Activated naive CD8-positive, alpha-beta T cell (primary cell): ENCODE measurements at regions not wholly inside any gene's neighbourhood (a gene's known extent, or its start where the extent isn't known, plus 50 kb on each side); places are given as distances from the start of the nearest gene placed in this dataset.
"Not testable (repeated sequence)": the region's sequence is repeated elsewhere in the genome, so short reads cannot be mapped to it uniquely, and the experiment has no call there.

ENCODE experiments used
- H3K27ac Mint-ChIP-seq: one replicate; pipeline ENCODE4 v1.8.0; 2021; ENCODE audit warnings: mixed read lengths
- H3K27me3 Mint-ChIP-seq: one replicate; pipeline ENCODE4 v1.8.0; 2021; ENCODE audit warnings: mixed read lengths
- H3K36me3 Mint-ChIP-seq: one replicate; pipeline ENCODE4 v1.8.0; 2021; ENCODE audit warnings: mixed read lengths
- H3K4me1 Mint-ChIP-seq: one replicate; pipeline ENCODE4 v1.8.0; 2021; ENCODE audit warnings: low read depth, mixed read lengths
- H3K4me3 Mint-ChIP-seq: one replicate; pipeline ENCODE4 v1.8.0; 2021; ENCODE audit warnings: mild to moderate bottlenecking, mixed read lengths
- H3K9me3 Mint-ChIP-seq: one replicate; pipeline ENCODE4 v1.8.0; 2021; ENCODE audit warnings: low read depth, mixed read lengths

DNA sequence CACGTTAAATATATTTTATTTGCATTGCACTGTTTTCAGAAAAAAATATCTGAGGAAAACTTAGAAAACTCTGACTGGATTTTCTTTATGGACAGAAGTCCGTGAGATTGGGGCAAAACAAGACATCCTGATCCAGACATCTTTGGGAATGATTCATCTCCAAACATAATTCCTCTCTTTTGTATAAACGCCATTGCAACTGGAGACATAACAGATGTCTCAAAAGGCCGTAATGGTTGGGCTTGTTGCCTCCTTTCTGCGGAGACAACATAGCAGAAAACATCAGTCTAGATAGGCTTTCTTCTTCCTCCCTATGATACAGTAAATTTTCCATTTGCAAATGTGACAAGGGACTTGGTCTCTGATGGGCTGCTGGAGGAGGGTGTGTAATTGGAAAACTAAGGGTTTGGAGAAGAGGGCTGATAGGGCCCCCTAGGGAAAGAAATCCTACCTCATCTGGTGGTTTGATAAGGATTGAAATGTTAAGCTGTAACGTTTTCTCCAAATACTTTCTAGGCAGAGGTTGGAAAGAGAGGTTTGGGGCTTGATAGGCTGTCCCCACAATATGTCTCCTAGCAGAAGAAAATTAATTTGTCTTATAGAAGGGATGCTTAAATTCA lies 631.5 kb upstream of the ST8SIA4 start:
- no peaks in the 10 kb centered on the region for H3K4me1 Mint-ChIP-seq
- no peak overlapping the region for H3K4me3 Mint-ChIP-seq
- H3K36me3 Mint-ChIP-seq: no peaks in the 10 kb centered on the region
- no peak overlapping the region for H3K27ac Mint-ChIP-seq
- peaks cover 1% of the 10 kb centered on the region for H3K27me3 Mint-ChIP-seq
- H3K9me3 Mint-ChIP-seq: no peaks in the 10 kb centered on the region

DNA sequence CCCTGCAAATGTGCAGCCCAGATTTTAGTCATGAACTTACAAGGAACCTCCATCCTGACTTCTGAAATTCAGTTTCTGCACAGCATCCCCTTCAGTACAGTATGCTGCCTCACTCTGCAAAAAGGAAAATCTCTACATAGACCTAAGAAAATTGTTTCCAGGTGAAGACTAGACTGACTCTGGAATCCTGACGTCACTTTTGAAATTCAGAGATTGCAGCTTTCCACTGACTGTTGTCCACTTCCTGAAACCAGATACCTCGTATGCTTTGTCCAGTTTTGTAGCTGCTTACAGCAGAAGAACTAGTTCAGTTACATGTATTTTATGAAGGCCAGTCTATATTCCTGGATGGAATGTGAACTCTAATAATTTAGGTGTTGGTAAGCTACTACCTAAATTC lies 629.3 kb upstream of the ST8SIA4 start:
- no peaks in the 10 kb centered on the region for H3K9me3 Mint-ChIP-seq
- H3K4me1 Mint-ChIP-seq: no peaks in the 10 kb centered on the region
- no peaks in the 10 kb centered on the region for H3K36me3 Mint-ChIP-seq
- H3K27me3 Mint-ChIP-seq: peaks cover 1% of the 10 kb centered on the region
- no peak overlapping the region for H3K4me3 Mint-ChIP-seq
- no peak overlapping the region for H3K27ac Mint-ChIP-seq

DNA sequence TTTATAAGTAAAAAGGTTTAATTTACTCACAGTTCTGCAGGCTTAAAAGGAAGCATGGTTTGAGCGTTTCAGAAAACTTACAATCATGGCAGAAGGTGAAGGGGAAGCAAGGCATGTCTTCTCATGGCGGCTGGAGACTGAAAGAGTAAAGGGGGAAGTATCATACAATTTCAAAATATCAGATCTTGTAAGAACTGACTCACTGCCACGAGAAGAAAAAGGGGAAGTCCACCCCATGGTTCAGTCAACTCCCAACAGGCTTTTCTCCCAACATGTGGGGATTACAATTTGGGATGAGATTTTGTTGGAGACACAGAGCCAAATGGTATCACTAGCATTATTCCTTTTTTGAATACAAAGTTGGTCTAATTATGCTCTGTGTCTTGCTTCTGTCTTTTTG lies 627.9 kb upstream of the ST8SIA4 start:
- H3K9me3 Mint-ChIP-seq: no peaks in the 10 kb centered on the region
- no peak overlapping the region for H3K4me3 Mint-ChIP-seq
- H3K4me1 Mint-ChIP-seq: no peaks in the 10 kb centered on the region
- no peak overlapping the region for H3K27ac Mint-ChIP-seq
- H3K27me3 Mint-ChIP-seq: peaks cover 1% of the 10 kb centered on the region
- no peaks in the 10 kb centered on the region for H3K36me3 Mint-ChIP-seq

DNA sequence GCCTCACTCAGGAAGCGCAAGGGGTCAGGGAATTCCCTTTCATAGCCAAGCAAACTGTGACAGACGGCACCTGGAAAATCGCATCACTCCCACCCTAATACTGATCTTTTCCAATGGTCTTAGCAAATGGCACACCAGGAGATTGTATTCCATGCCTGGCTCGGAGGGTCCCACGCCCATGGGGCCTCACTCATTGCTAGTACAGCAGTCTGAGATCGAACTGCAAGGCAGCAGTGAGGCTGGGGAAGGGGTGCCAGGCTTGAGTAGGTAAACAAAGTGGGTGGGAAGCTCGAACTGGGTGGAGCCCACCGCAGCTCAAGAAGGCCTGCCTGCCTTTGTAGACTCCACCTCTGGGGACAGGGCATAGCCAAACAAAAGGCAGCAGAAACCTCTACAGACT lies 626.0 kb upstream of the ST8SIA4 start:
- not testable (repeated sequence) for H3K4me3 Mint-ChIP-seq, H3K9me3 Mint-ChIP-seq, H3K4me1 Mint-ChIP-seq, H3K36me3 Mint-ChIP-seq, H3K27me3 Mint-ChIP-seq, H3K27ac Mint-ChIP-seq

DNA sequence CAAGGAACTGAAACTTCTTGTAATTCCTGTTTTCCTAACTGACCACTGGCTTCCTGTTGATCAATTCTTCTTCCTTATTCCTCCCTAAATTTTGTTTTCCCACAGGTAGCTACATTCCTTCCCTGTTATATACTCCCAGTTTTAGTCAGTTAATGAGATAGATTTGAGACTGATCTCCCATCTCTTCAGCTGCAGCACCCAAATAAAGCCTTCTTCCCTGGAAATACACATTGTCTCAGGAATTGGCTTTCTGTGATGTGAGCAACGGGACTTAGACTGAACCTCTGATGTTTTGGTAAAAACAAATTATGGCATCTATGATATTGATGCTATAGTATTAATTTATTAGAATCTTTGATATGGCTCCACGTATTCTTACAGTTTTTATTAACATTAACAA lies 617.3 kb upstream of the ST8SIA4 start:
- no peaks in the 10 kb centered on the region for H3K27me3 Mint-ChIP-seq
- no peaks in the 10 kb centered on the region for H3K36me3 Mint-ChIP-seq
- no peak overlapping the region for H3K27ac Mint-ChIP-seq
- no peaks in the 10 kb centered on the region for H3K4me1 Mint-ChIP-seq
- H3K4me3 Mint-ChIP-seq: no peak overlapping the region
- H3K9me3 Mint-ChIP-seq: peaks cover 4% of the 10 kb centered on the region

DNA sequence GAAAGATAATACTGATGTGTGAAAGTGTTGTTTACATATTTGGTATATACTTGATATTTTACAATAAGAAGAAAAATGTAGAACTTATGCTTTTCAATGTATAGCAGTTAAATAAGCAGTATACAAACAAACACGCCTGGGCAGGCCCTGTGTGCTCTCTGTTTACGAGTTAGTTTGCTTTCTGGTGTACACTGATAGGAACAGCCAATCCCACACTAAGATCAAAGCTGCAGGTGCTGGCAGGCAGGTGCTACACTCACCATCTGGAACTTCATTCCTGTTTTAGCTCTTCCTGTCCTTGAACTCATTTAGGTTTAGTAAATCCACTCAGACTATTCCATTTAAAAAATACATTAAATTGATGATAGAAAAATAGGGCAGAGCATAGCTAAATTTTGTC lies 614.7 kb upstream of the ST8SIA4 start:
- H3K9me3 Mint-ChIP-seq: peaks cover 10% of the 10 kb centered on the region
- no peaks in the 10 kb centered on the region for H3K27me3 Mint-ChIP-seq
- H3K4me3 Mint-ChIP-seq: no peak overlapping the region
- no peaks in the 10 kb centered on the region for H3K36me3 Mint-ChIP-seq
- no peaks in the 10 kb centered on the region for H3K4me1 Mint-ChIP-seq
- no peak overlapping the region for H3K27ac Mint-ChIP-seq

DNA sequence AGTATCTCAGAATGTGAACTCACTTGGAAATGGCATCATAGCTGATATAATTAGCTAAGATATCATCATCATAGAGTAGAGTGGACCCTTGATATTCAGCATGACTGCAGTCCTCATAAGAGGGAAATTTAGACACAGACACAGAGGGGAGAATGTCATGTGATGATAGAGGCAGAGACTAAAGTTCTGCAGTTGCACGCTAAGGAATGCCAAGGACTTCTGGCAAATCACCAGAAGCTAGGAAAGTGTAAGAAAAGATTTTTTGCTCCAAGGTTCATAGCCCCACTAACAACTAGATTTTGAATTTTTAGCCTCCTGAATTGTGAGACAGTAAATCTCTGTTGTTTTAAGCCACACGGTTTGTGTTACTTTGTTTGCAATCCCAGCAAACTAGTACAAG lies 612.6 kb upstream of the ST8SIA4 start:
- Mint-ChIP-seq H3K27ac (no peak overlapping the region), H3K36me3 (no peaks in the 10 kb centered on the region), H3K27me3 (no peaks in the 10 kb centered on the region), H3K9me3 (peaks cover 12% of the 10 kb centered on the region), H3K4me3 (no peak overlapping the region), H3K4me1 (no peaks in the 10 kb centered on the region)

DNA sequence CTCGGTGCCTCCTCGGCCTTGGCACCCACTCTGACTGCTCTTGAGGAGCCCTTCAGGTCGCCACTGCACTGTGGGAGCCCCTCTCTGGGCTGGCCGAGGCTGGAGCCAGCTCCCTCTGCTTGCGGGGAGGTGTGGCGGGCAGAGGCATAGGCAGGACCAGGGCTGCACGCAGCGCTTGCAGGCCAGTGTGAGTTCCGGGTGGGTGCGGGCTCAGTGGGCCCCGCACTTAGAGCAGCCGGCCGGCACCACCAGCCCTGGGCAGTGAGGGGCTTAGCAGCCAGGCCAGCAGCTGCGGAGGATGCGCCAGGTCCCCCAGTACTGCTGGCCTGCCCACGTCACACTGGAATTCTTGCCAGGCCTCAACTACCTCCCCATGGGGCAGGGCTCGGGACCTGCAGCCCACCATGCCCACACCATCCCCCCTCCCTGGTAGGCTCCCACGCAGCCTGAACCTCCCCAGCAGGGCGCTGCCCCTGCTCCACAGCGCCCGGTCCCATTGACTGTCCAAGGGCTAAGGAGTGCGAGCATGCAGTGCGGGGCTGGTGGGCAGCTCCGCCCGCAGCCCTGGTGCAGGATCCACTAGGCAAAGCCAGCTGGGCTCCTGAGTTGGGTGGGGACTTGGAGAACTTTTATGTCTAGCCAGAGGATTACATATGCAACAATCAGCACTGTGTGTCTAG lies 602.9 kb upstream of the ST8SIA4 start:
- Mint-ChIP-seq H3K9me3 (peaks cover 23% of the 10 kb centered on the region), H3K36me3 (no peaks in the 10 kb centered on the region), H3K4me1 (no peaks in the 10 kb centered on the region), H3K4me3 (no peak overlapping the region), H3K27ac (no peak overlapping the region), H3K27me3 (no peaks in the 10 kb centered on the region)

DNA sequence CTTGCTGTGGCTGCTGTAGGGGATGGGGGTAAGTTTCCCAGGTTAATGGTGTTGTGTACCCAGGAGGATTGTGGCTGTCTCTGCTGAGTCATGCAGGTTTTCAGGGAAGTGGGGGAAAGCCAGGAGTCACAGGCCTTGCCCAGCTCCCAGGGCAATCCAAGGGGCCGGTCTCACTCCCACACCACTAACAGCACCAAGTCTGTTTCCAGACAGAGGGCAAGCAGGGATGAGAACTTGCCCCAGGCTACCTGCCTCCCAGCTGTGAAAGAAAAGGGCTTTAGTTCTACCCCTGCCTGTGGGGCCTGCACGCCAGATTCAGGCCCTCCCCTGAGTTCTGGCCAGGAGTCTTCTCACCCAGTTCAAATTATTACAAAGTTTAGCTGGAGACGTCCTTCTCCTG lies 579.8 kb upstream of the ST8SIA4 start:
- no peaks in the 10 kb centered on the region for H3K27me3 Mint-ChIP-seq
- H3K9me3 Mint-ChIP-seq: no peaks in the 10 kb centered on the region
- H3K36me3 Mint-ChIP-seq: no peaks in the 10 kb centered on the region
- H3K4me3 Mint-ChIP-seq: no peak overlapping the region
- H3K27ac Mint-ChIP-seq: no peak overlapping the region
- H3K4me1 Mint-ChIP-seq: no peaks in the 10 kb centered on the region

DNA sequence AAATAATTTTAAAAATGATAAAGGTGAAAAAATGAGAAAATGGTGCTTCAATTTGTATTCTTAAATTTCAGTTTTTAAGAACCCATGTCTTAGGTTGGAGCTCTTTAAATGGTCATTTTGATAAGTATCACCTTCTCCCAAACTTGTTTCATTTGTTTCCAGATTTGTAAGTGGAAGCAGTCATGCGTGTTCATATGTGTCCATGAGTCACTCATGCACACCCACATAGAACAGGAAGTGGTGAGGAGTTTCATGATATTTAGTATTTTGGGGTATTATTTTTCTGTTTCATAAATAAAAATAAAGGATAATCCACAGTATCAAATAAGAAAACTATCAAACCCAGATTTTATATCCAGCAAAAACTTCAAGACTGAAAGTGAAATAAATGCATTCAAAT lies 570.4 kb upstream of the ST8SIA4 start:
- Mint-ChIP-seq H3K4me3 (no peak overlapping the region), H3K36me3 (no peaks in the 10 kb centered on the region), H3K27me3 (no peaks in the 10 kb centered on the region), H3K27ac (no peak overlapping the region), H3K9me3 (no peaks in the 10 kb centered on the region), H3K4me1 (no peaks in the 10 kb centered on the region)

DNA sequence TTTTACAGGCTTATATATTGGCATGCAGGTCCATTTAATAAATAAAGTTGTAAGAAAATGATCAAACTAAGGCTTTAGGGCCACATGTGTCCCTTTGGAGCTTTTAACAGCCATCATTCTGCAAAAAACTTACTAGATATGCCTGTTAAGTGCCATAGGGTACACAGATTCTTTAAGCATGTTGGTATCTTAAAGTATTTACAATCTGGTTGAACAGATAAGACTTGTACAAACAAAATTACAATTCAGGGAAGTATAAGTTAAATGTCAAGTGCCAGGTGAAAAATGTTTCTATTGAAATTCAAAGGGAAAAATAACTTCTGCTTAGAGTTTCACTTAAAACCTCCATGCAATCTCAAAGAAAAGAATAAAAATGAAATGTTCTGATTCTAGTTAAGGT lies 558.4 kb upstream of the ST8SIA4 start:
- H3K4me3 Mint-ChIP-seq: no peak overlapping the region
- H3K27me3 Mint-ChIP-seq: no peaks in the 10 kb centered on the region
- no peaks in the 10 kb centered on the region for H3K9me3 Mint-ChIP-seq
- H3K27ac Mint-ChIP-seq: no peak overlapping the region
- no peaks in the 10 kb centered on the region for H3K36me3 Mint-ChIP-seq
- no peaks in the 10 kb centered on the region for H3K4me1 Mint-ChIP-seq

DNA sequence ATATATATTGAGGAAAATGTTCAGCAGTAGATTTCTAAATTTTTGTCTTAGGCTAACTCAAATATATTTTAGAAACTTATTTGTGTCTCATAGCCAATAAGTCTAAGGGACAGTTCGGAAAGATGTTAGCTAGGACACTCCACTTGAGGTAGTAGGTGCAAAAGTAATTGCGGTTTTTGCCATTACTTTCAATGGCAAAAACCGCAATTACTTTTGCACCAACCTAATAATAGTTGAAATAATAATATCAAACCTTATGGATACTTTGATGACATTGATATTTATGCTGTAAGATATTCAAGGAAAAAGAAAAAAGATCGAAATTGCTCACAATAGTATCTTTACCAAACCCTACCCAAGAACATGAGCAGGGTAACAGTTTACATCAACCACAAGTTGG lies 555.5 kb upstream of the ST8SIA4 start:
- H3K36me3 Mint-ChIP-seq: no peaks in the 10 kb centered on the region
- no peaks in the 10 kb centered on the region for H3K9me3 Mint-ChIP-seq
- H3K4me3 Mint-ChIP-seq: no peak overlapping the region
- H3K27ac Mint-ChIP-seq: no peak overlapping the region
- H3K4me1 Mint-ChIP-seq: no peaks in the 10 kb centered on the region
- no peaks in the 10 kb centered on the region for H3K27me3 Mint-ChIP-seq

DNA sequence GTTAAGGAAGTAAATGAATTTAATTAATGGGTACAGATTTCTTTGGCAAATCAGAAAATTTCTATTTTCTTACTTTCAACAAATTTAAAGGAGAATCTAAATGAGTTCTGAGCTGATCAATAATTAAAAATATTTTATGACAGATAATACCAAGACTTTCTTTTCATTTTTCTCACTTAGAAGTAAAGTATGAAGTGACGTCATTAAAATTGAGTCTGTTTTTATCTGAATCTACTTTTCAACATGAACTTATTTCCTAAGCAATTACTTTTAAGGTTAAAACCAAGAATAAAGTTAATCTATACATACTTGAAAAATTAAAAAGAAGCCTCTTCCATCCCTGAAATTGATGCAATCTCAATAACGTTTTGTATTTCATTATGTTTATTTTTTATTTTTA lies 552.8 kb upstream of the ST8SIA4 start:
- Mint-ChIP-seq H3K4me1 (no peaks in the 10 kb centered on the region), H3K36me3 (no peaks in the 10 kb centered on the region), H3K27me3 (no peaks in the 10 kb centered on the region), H3K4me3 (no peak overlapping the region), H3K27ac (no peak overlapping the region), H3K9me3 (no peaks in the 10 kb centered on the region)

DNA sequence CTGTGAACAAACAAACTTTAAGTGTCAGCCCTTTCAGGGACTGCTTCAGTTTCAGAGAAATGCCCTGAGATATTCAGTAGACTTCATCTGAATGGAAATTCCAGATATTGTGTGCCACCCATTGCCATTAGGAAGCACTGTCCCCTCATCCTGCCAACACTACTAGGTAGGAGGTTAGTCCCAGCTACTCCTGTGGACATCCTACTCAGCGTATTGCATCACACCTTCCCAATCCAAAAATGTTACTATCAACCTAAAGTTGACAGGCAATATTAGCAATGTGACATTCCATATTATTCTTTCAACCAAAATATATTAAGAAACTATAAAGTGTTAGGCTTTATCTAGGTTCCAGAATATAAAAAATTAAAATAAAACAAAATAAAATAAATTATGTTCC lies 552.0 kb upstream of the ST8SIA4 start:
- no peaks in the 10 kb centered on the region for H3K36me3 Mint-ChIP-seq
- H3K4me3 Mint-ChIP-seq: no peak overlapping the region
- H3K27ac Mint-ChIP-seq: no peak overlapping the region
- H3K4me1 Mint-ChIP-seq: no peaks in the 10 kb centered on the region
- H3K27me3 Mint-ChIP-seq: no peaks in the 10 kb centered on the region
- no peaks in the 10 kb centered on the region for H3K9me3 Mint-ChIP-seq

DNA sequence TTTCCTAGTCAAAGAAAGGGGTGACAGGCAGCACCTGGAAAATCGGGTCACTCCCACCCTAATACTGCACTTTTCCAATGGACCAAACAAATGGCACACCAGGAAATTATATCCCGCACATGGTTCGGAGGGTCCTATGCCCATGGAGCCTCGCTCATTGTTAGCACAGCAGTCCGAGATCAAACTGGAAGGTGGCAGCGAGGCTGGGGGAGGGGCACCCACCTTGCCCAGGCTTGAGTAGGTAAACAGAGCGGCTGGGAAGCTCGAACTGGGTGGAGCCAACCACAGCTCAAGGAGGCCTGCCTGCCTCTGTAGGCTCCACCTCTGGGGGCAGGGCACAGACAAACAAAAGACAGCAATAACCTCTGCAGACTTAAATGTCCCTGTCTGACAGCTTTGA lies 539.2 kb upstream of the ST8SIA4 start:
- H3K27ac Mint-ChIP-seq, H3K4me1 Mint-ChIP-seq, H3K9me3 Mint-ChIP-seq, H3K4me3 Mint-ChIP-seq, H3K36me3 Mint-ChIP-seq, H3K27me3 Mint-ChIP-seq: not testable (repeated sequence)

DNA sequence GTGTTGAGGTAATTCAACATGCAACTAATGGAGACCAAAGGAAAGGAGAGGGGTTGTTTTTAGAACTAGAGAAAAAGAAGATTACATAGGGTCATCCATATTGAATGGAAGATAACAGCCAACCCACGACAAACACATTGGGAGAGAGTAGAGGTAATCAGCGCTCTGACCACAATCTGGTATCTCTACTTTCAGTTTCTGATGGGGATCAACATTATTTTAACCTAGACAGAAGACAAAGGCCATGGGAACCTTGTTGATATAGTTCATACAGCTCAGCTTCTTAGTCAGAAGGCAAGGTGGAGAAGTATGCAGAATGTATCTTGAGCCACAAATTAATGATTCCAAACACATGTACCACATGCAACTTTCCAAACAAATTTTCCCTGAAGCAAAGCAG lies 537.1 kb upstream of the ST8SIA4 start:
- H3K4me1 Mint-ChIP-seq: no peaks in the 10 kb centered on the region
- no peaks in the 10 kb centered on the region for H3K9me3 Mint-ChIP-seq
- no peaks in the 10 kb centered on the region for H3K27me3 Mint-ChIP-seq
- no peak overlapping the region for H3K27ac Mint-ChIP-seq
- no peaks in the 10 kb centered on the region for H3K36me3 Mint-ChIP-seq
- H3K4me3 Mint-ChIP-seq: no peak overlapping the region
